ENCODE measurements at regions not wholly inside any gene's neighbourhood (a gene's known extent, or its start where the extent isn't known, plus 50 kb on each side); places are given as distances from the start of the nearest gene placed in this dataset.

DNA sequence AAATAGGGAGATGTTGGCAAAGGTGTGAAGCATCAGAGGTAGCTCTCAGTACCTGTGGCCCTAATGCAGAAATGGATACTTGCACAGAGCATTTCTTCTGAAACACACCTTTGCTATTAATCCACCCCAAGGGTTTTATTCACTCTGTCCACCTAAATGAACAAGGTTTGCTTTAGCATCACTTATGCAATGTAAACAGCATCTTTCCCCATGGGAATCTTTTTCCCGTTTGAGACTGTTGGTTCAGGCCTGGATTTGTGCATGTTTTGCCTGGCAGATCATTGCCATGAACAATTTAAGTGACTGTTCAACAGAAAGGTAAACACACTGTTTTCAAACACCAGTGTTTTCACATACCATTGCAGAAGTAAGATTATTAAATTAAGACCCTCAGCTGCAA lies 508.3 kb downstream of the SOX2 start:
- TF ChIP-seq CTCF (conservative IDR thresholded peaks at IDR 0.05), result no peak
- TF ChIP-seq ZFX (IDR thresholded peaks at IDR 0.05), result no peak

Measured in C4-2B (cell line).